Tibial artery (tissue), 4 donors: ENCODE measurements at regions not wholly inside any gene's neighbourhood (a gene's known extent, or its start where the extent isn't known, plus 50 kb on each side); places are given as distances from the start of the nearest gene placed in this dataset.

Experiments used
- DNase-seq, 2 donors: peaks; one replicate each; pipeline ENCODE4 v3.0.0-alpha.2; 2019
- H3K27ac ChIP-seq, 2 donors: fragments of 200-600 bp; sonication (generic) in 1 of 2; 1 replicate in 1 of 2; 2 replicates in 1 of 2; pipeline ENCODE4 v1.5.1; 2018 to 2019; ENCODE audit warnings: mild to moderate bottlenecking in 1 of 2
- H3K27me3 ChIP-seq, 2 donors: fragments of 200-600 bp; sonication (generic) in 1 of 2; one replicate each; pipeline versions ENCODE4 v1.5.1 to v1.6.0; 2016 to 2019
- H3K36me3 ChIP-seq, 3 donors: fragments of 200-600 bp; sonication (generic) in 2 of 3; one replicate each; pipeline ENCODE4 v1.5.1; 2016 to 2019; ENCODE audit warnings: mild to moderate bottlenecking in 2 of 3
- H3K4me1 ChIP-seq, 4 donors: fragments of 200-600 bp; sonication (generic) in 2 of 4; 1 replicate in 3 of 4; 2 replicates in 1 of 4; pipeline ENCODE4 v1.5.1; 2016 to 2019
- H3K4me3 ChIP-seq, 2 donors: fragments of 200-600 bp; sonication (generic) in 1 of 2; 1 replicate in 1 of 2; 2 replicates in 1 of 2; pipeline ENCODE4 v1.5.1; 2018 to 2019; ENCODE audit warnings: mild to moderate bottlenecking in 2 of 2
- H3K9me3 ChIP-seq, 3 donors: fragments of 200-600 bp; sonication (generic) in 1 of 3; one replicate each; pipeline ENCODE4 v1.5.1; 2016 to 2019
- CTCF ChIP-seq, 2 experiments: fragments of 200-600 bp in 1 of 2; fragments of 450-650 bp in 1 of 2; IDR thresholded peaks; one replicate each; pipeline ENCODE4 v1.5.1; 2017 to 2019; ENCODE audit warnings: antibody characterized with exemption in 2 of 2, mild to moderate bottlenecking in 1 of 2, moderate library complexity in 1 of 2
- intact Hi-C: fragments of 100-400 bp; cut with DNase I; formaldehyde crosslinking; loops from one replicate; pipeline ENCODE4 v1.15.0; 2023; ENCODE audit warnings: low total_unique reads

GRCh38 chr6:134436281-134436815 is 118.4 kb upstream of the SGK1 start:
- Histone ChIP-seq H3K9me3 (no peaks in the 10 kb centered on the region), H3K4me1 (no peaks in the 10 kb centered on the region), H3K36me3 (no peaks in the 10 kb centered on the region), H3K27ac (no peak overlapping the region), H3K27me3 (no peaks in the 10 kb centered on the region), H3K4me3 (no peak overlapping the region)
- intact Hi-C loops = no loop called here
- no peak for TF ChIP-seq CTCF (IDR thresholded peaks at IDR 0.05)
- DNase-seq = peak in 1 of 2 donors; percentile 59

GRCh38 chr6:134435814-134436280 is 117.9 kb upstream of the SGK1 start:
- Histone ChIP-seq H3K36me3 (no peaks in the 10 kb centered on the region), H3K4me3 (no peak overlapping the region), H3K4me1 (no peaks in the 10 kb centered on the region), H3K27ac (no peak overlapping the region), H3K27me3 (no peaks in the 10 kb centered on the region), H3K9me3 (no peaks in the 10 kb centered on the region)
- intact Hi-C loops = no loop called here
- no peak for TF ChIP-seq CTCF (IDR thresholded peaks at IDR 0.05)
- no peak for DNase-seq

GRCh38 chr6:134434019-134434942 is 116.4 kb upstream of the SGK1 start:
- no peaks in the 10 kb centered on the region for H3K27me3 ChIP-seq
- no peak overlapping the region for H3K27ac ChIP-seq
- no peaks in the 10 kb centered on the region for H3K36me3 ChIP-seq
- H3K9me3 ChIP-seq = no peaks in the 10 kb centered on the region
- intact Hi-C loops = no loop called here
- H3K4me3 ChIP-seq = no peak overlapping the region
- no peaks in the 10 kb centered on the region for H3K4me1 ChIP-seq
- no peak for DNase-seq
- no peak for TF ChIP-seq CTCF (IDR thresholded peaks at IDR 0.05)

- no peaks in the 10 kb centered on the region for H3K4me1 ChIP-seq
- H3K9me3 ChIP-seq = no peaks in the 10 kb centered on the region
- no peak overlapping the region for H3K27ac ChIP-seq
- intact Hi-C loops = no loop called here
- DNase-seq = no peak
- H3K36me3 ChIP-seq = no peaks in the 10 kb centered on the region
- H3K4me3 ChIP-seq = no peak overlapping the region
- no peak for TF ChIP-seq CTCF (IDR thresholded peaks at IDR 0.05)
- H3K27me3 ChIP-seq = no peaks in the 10 kb centered on the region
These were observed 114.1 kb upstream of the SGK1 start for GRCh38 chr6:134432036-134432435.

- Histone ChIP-seq H3K27ac (no peak overlapping the region), H3K36me3 (no peaks in the 10 kb centered on the region), H3K27me3 (no peaks in the 10 kb centered on the region), H3K4me3 (no peak overlapping the region), H3K9me3 (no peaks in the 10 kb centered on the region), H3K4me1 (no peaks in the 10 kb centered on the region)
- intact Hi-C loops = no loop called here
- DNase-seq = no peak
- no peak for TF ChIP-seq CTCF (IDR thresholded peaks at IDR 0.05)
These were observed 113.5 kb upstream of the SGK1 start for GRCh38 chr6:134431421-134431859.
